NCI-H510A (cell line): ENCODE measurements at regions not wholly inside any gene's neighbourhood (a gene's known extent, or its start where the extent isn't known, plus 50 kb on each side); places are given as distances from the start of the nearest gene placed in this dataset.
A peak's percentile ranks its signal among the peaks of the same experiment; 100 is the strongest.
"Not testable (repeated sequence)": the region's sequence is repeated elsewhere in the genome, so short reads cannot be mapped to it uniquely, and the experiment has no call there.

ENCODE experiments used
- DNase-seq: peaks from one replicate; lab custom pipeline; 2025; lab: John Stamatoyannopoulos, UW

DNA sequence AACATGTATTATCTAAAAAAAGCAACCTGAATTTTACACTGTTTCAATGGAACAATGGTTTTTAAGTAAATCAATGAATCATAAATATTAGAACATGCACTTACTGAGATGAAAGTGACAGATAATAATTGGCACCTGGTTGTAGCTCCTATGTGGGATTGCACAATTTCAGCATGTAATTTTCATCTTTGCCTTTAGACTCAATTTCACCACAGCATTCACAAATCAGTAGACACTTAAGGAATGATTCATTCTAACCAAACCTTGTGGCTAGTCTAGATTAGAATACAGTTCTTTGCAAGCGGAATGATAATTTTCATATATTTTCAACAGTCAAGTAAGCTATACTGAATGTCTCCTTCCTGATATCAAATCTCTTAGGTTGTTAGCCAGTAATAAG is 853.4 kb downstream of the KCNT2 start:
- no peak for DNase-seq

DNA sequence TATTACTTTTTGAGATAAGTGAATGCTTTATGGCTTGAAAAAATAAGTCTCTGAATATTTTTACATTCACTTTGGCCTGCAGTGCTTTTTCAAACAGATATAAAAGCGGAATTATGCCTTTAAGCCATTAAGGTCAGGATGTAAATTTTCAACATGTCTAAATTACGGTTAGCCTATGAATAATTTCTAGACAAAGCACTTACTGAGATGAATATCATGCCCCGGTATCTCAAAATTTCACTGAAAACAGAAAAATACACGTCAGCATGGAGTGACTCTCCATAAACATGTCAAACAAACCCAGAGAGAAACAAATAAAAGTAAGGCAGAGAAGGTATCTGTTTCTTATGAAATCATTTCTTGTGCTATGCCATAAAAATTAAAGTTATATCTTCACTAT is 853.9 kb downstream of the KCNT2 start:
- DNase-seq = no peak

DNA sequence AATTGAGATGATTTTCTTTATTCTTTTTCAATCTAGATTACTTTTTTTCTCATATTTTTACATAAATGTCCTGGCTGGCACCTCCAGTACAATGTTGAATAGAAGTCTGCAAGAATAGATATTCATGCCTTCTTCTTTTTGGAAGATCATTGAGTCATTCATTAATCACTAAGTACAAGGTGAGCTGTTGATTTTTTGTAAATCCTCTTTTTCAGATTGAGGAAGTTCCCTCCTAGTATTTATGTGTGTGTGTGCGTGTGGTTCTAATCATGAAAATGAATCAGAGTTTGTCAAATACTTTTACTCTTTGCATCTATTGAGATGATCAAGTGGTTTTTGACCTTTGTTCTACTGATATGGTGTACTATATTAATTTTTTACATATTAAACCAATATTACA is 859.3 kb downstream of the KCNT2 start:
- no peak for DNase-seq

DNA sequence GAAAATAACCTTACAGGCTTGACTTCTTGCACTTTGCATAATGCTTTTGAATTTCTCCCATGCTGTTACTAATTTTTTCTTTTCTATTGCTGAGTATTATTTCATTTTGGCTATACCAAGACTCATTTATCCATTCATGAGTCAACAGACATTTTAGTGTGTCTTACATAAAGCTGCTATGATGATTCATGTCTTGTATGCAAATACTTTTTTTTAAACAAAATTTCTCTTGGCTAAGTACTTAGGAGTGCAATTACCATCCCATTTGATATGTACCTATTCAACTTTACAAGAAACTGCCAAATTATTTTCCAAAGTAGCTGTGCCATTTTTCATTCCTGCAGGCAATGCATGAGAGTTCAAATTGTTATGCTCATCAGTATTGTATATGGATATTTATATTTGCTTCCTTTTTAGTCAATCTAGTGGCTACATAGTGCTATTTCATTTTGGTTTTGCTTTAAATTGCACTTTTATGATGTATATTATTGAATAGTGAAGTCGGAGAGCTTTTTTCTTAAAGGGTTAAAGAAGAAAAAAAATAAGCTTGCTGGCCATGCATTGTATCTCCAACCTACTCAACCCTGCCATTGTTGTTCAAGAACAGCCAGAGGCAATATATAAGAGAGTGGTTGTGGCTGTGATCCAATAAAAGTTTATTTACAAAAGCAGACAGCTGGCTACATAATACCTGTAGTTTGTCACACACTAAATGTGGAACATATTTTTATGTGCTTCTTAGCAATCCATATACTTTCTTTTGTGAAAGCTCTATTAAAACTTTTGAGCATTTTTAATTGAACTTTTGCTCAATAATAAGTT is 862.8 kb downstream of the KCNT2 start:
- DNase-seq = peak; percentile 41

DNA sequence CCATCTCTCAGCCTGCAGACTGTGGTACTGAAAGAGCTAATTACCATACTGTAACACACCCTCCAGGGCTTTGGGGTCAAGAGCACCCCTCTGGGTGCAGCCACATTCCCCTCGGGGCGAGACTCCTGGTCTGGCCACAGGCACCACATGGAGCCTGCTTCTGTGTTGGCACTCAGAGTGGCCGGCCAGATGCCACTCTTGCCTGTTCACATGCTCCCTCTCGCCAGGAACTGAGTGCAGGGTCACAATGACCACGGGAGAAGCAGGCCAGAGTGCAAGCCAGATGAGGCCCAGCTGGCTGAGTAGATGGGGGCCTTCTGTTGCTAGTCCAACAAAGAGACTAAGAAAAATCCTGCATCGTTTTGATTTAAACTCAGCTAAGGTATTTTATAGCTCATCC is 864.0 kb downstream of the KCNT2 start:
- DNase-seq = no peak

DNA sequence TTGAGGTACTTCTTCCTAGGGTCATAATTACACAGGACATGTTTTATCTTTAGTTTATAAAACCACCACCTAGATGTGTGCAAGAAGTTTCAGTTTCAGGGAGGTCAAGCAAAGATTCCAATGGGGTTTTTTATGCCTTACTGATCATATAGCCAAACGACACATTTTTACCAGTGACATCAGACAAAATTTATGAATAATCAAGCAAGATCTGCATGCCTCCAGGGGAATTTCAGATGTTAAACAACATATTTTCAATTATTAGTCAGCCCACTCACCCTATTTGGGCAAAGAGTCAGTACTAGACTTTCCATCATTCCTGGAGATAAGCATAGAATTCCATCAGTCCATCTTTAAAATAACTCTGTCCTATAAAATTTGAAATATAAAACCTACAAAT is 867.4 kb downstream of the KCNT2 start:
- no peak for DNase-seq

DNA sequence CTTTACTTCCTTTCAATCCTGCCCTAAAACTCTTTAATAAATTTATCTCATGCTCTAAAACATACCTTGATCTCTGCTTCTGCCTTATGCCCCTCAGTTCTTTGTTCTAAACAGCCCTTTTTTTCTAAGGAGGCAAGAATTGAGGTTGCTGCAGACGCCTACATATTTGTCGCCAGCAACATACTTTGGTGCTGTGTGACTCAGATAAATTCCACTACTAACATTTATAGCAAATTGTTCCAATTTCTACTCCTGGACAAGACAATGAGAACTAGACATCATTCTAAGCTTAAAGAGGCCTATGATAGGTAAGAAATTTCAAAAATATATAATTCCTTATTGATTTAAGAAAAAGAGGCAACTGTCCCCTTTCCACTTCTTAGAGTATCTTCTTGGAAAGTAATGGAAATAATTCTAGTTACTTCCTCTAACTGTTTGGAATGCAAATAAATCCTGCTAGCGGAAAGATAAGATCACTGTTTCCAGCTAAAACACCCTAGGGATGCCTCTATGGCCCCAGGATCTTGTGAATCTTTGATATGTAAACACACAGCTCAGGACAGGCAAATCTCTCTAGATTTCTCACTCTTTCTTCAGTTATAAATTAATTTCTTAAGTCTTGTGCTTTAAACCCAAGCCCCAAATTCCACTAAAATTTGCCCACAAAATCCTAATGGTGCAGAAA is 869.1 kb downstream of the KCNT2 start:
- DNase-seq = no peak

DNA sequence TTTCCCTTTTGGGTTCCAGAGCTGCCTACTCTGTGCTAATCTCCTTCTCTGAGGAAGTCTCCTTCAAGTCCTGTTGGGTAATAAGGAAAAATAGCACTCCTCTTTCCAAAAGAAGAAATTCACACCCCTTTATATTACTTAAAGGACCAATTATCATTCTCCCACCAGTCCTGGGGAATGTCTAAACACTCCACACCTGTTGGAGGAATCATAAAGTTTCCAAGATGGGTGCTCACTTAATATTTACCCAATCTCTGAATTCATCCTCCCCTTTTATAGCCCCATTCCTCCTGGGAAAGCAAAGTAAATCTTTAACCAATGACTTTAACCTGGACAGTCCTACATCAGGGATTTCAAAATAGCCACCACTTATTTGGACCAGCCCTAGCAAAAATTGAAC is 873.1 kb downstream of the KCNT2 start:
- DNase-seq = no peak

DNA sequence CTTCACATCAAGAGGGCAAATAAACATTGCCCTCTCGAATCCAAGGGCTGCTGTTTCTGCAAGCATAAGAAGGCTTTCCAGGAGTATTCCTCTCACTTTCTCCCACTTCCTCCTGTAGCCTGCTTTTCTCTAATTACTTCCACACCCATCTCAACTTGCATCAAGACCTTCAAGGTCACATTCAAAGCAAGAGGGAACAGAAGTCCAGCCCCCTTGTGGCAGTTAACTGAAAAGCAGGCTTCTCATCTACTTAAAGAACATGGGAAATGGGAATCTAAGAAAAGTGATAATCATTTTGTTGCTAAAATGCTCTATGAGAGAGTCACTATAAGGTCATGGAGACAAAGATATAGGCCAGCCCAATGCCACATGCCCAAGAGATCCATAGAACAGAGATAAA is 874.4 kb downstream of the KCNT2 start:
- no peak for DNase-seq

DNA sequence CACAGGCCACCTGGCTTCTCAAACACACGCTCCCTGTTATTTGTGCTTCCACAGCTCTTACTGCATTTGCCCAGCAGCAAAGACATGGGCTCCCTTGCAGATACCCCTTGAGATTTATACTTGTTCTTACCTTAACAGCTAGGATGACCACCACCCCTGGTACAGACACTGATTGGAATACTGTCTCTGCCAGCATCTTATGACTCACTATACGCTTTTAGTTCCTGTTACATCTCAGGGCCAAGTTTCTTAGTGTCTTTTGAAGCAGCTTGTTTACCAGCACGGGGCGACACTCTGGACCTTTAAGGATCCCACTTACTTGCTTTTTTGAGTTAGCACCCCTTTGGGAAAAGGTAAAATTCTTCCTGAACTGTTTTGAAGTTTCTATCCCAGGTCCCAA is 874.8 kb downstream of the KCNT2 start:
- no peak for DNase-seq

DNA sequence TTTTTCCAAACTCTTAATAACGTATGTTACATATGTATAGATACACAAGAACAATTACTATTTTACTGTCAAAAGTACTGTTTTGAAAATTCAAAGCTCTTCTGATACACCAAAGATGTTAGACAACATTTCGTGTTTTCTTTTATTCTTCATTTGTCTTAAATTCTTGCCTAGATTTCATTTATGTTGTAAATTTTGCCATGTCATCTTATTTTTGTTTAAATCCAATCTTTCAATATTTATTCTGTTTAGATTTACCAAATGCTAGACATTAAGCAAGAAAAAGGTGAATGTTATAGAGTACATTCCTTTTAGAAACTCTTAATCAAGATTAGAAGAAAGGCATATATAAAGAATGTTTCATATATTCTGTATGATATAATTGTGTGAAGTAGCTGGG is 876.9 kb downstream of the KCNT2 start:
- DNase-seq = no peak

DNA sequence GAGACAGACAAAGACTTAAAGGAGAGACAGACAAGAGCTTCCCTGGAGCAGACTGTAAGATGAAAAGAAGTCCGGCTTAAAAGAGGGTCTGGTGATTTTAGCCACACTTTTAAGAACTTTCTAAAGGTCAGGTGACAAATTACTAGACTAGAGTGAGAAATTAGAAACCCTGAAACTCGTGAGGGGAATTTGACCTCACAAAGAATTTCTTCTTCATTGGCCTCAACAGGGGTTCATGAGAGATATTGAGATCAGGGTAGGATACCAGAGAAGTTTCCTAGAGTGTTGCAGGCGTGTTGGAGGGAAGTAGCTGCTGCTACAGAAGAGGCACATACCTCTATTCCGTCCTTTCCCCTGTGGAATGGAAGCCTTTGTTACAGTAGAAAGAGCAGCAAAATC is 884.4 kb downstream of the KCNT2 start:
- no peak for DNase-seq

DNA sequence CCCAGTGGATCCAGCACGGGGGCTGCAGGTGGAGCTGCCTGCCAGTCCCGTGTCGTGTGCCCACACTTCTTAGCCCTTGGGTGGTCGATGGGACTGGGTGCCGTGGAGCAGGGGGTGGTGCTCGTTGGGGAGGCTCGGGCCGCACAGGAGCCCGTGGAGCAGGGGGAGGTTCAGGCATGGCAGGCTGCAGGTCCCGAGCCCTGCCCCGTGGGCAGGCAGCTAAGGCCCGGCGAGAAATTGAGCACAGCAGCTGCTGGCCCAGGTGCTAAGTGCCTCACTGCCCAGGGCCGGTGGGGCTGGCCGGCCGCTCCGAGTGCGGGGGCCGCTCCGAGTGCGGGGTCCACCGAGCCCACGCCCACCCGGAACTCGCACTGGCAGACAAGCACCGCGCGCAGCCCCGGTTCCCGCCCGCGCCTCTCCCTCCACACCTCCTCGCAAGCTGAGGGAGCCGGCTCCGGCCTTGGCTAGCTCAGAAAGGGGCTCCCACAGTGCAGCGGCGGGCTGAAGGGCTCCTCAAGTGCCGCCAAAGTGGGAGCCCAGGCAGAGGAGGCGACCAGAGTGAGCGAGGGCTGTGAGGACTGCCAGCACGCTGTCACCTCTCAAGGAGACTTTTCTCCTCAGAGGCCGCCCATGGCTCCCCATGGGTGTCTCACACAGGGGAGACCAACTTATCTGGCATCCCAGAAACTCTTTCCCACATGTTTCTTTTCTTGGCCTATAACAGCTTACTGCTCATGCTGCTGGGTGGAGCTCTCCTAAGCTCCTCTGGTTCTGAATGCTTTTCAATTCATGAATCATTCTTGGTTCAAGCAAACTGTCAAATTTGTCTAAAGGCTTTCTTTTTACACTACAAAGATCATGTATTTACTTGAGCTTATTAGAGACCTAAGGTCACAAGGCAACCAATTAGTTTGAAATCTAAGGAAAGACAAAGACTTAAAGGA is 885.1 kb downstream of the KCNT2 start:
- DNase-seq = not testable (repeated sequence)

DNA sequence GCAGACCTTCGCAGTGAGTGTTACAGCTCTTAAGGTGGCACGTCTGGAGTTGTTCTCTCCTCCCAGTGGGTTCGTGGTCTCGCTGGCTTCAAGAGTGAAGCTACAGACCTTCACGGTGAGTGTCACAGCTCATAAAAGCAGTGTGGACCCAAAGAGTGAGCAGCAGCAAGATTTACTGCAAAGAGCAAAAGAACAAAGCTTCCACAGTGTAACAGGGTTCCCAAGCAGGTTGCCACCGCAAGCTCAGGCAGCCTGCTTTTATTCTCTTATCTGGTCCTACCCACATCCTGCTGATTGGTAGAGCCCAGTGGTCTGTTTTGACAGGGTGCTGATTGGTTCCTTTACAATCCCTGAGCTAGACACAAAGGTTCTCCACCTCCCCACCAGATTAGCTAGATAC is 886.1 kb downstream of the KCNT2 start:
- not testable (repeated sequence) for DNase-seq

DNA sequence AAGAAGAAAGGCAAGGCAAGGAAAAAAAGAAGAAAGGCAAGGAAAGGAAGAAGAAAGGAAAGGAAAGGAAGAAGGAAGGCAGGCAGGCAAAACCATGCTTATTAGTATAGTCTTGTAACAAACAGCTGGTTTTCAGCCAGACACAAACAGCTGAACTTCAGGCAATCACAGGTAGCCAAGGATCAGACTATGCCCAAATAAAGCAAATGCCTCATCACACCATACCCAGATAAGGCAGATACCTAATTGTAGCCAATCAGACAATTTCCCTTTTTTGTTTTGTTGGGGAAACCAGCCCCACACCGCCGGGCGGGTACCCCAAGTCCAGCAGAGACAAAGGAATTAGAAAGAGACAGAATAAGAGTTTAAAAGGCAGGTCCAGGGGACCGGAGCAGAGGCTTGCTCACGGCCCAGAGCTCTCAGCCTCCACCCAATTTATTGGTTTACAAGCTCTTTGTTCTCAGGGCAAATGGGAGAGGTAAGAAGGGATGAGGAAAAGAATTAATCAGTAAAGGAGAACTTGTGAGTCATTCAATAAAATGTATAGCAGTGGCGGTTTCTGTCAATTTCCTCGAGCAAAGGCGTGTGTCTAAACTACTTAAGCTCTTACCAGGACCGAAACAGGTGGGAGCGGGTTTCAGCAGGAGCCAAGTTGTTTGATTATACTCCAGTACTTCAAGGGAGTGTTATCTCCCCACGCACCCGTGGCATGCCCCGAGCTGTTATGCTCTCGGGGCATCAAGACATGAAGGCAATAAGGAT is 886.8 kb downstream of the KCNT2 start:
- no peak for DNase-seq

DNA sequence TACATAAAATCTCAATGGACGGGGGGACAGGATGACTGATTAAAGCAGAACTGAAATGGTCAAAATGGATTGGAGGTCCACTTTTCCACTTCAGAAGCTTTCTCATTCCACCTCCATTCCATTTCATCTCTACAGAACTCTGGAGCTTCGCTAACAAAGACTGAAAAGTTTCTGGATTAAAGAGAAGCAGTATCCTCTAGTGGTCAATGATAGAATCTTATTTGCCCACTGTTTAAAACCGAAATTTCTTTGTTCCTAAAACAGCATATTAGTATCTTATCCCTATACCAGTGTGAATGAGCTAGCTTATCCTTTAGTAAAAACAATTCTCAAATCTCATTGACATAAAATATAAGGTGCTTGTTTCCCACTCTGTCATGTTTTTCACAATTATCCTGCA is 890.6 kb downstream of the KCNT2 start:
- no peak for DNase-seq

DNA sequence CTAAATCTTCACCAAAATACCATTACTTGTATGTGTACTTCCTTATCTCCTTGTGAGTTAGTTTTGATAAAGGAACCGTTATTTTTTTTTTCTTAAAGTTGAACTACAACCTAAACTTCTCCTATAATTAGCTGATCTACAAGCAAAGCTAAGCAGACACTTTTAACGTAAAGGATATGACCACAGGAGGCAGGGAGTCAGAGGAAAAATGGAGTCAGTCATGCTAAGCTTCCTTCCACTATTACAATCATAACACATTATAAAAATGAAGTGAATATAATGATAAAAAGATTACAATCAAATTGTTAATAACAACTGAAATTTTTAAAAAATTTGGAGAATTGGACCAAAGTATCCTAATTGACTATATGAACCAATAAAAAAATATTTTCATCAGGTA is 892.6 kb downstream of the KCNT2 start:
- no peak for DNase-seq

DNA sequence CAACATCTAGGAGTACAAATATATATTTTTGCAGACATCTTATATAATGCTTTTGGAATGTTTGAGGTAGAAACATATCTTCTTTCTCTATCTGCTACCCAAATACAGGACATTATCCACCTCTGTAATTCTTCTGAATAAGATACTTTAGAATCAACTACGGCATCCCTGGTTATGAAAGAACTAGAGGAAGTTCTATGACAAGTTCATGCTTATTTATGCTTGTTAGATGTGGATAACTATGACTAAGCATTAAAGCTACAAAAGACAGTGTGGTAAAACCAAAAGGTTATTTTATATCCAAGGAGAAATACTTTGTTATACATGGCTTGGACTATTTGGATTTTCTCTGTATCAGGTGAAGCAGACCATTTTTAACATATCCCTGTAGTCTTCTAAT is 894.0 kb downstream of the KCNT2 start:
- no peak for DNase-seq

DNA sequence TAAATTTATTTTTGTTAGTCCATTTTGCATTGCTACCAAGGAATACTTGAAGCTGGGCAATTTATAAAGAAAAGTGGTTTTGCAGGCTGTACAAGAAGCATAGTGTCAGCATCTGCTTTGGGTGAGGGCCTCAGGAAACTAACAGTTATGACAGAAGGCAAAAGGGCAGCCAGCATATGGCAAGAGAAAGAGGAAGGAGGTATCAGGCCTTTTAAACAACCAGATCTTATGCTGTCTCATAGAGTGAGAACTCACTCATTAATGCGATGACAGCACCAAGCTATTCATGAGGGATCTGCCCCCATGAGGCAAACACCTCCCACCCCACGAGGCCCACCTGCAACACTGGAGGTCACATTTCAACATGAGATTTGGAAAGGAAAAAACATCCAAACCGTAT is 898.4 kb downstream of the KCNT2 start:
- DNase-seq = no peak

DNA sequence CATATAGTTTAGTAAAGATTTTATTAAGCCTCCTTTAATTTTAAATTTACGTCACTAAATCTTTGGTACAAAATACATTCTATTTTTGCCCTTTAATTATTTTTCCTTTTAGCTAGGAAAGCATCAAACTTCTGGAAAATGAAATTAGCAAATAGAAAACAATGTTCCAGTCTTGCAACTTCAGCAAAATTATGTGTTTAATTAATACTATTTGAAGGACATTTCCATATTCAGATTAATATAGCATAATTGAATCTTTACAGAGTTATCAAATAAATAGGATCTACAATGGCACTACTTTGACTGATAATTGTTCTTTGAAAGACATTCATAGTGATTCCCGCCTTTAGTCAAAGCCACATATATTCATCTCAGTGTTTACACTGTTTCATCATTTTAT is 904.2 kb downstream of the KCNT2 start:
- no peak for DNase-seq

DNA sequence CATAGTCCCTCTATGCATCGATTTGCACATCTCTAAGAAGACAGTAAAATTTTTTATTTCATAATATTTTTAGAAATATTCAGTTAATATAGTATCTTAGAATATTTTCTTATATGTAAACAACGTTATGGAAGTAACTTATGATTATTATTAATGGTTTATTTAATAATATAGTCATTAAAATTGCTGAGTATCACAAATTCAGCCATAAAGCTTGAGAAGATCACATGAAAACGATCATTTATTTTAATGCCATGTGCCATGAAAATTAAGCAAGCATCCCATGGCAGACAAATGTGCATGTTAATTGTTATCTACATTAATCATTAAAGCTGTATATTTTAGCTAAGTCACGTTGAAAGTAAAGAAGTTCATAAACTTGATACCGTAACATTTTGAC is 907.1 kb downstream of the KCNT2 start:
- DNase-seq = no peak

DNA sequence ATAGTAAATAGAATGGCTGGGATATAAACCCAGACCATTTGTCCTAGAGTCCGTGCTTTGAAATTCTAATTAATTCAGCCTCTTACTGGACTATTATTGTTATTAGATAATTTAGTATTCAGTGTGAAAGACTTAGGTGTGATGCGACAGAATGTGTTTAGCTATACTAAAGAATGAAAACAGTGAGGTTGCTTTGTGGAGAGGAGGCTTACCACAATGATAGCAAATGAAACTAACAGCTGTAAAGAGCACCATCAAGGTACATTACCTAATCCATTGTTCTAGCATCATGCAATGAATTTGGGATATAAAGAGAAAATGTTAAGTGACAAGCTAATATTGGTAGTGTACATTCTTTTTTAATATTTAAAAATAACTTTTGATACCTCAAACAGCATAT is 911.1 kb downstream of the KCNT2 start:
- DNase-seq = no peak
